Mucosa of gallbladder (tissue), 1 donor: ENCODE measurements at regions not wholly inside any gene's neighbourhood (a gene's known extent, or its start where the extent isn't known, plus 50 kb on each side); places are given as distances from the start of the nearest gene placed in this dataset.

Experiments
- DNase-seq: peaks from one replicate; pipeline ENCODE4 v3.0.0-alpha.2; 2020; ENCODE audit warnings: low spot score
- donor health status: DM: no; HTN: no; CAD: no.

GRCh38 chr2:107380912-107381311 is 445.8 kb upstream of the RGPD4 start:
- DNase-seq = no peak

GRCh38 chr2:107383691-107384090 is 443.0 kb upstream of the RGPD4 start:
- DNase-seq = no peak

- DNase-seq = no peak
These were observed 442.3 kb upstream of the RGPD4 start for GRCh38 chr2:107384422-107384821.

GRCh38 chr2:107385921-107386320 is 440.8 kb upstream of the RGPD4 start:
- DNase-seq = no peak

- DNase-seq = no peak
These were observed 434.4 kb upstream of the RGPD4 start for GRCh38 chr2:107392241-107392704.

- DNase-seq = no peak
These were observed 433.2 kb upstream of the RGPD4 start for GRCh38 chr2:107393516-107393915.

- no peak for DNase-seq
These were observed 428.0 kb upstream of the RGPD4 start for GRCh38 chr2:107398683-107399082.

GRCh38 chr2:107402330-107402729 is 424.4 kb upstream of the RGPD4 start:
- DNase-seq = no peak

GRCh38 chr2:107405261-107405660 is 421.4 kb upstream of the RGPD4 start:
- DNase-seq = no peak

GRCh38 chr2:107407017-107407416 is 419.7 kb upstream of the RGPD4 start:
- DNase-seq = no peak

GRCh38 chr2:107407974-107408373 is 418.7 kb upstream of the RGPD4 start:
- no peak for DNase-seq

- DNase-seq = no peak
These were observed 415.4 kb upstream of the RGPD4 start for GRCh38 chr2:107411267-107411666.

GRCh38 chr2:107412209-107412904 is 414.3 kb upstream of the RGPD4 start:
- no peak for DNase-seq

- DNase-seq = no peak
These were observed 413.7 kb upstream of the RGPD4 start for GRCh38 chr2:107412981-107413380.

GRCh38 chr2:107414376-107414775 is 412.3 kb upstream of the RGPD4 start:
- DNase-seq = no peak

- no peak for DNase-seq
These were observed 408.0 kb upstream of the RGPD4 start for GRCh38 chr2:107418708-107419107.

GRCh38 chr2:107419191-107419590 is 407.5 kb upstream of the RGPD4 start:
- DNase-seq = no peak

GRCh38 chr2:107428781-107429180 is 397.9 kb upstream of the RGPD4 start:
- DNase-seq = no peak

- DNase-seq = no peak
These were observed 396.7 kb upstream of the RGPD4 start for GRCh38 chr2:107430006-107430405.

GRCh38 chr2:107430596-107431266 is 396.0 kb upstream of the RGPD4 start:
- DNase-seq = no peak

GRCh38 chr2:107436281-107436680 is 390.4 kb upstream of the RGPD4 start:
- DNase-seq = no peak

GRCh38 chr2:107437265-107437664 is 389.4 kb upstream of the RGPD4 start:
- DNase-seq = no peak

GRCh38 chr2:107437807-107438206 is 388.9 kb upstream of the RGPD4 start:
- no peak for DNase-seq

- DNase-seq = no peak
These were observed 378.5 kb upstream of the RGPD4 start for GRCh38 chr2:107448160-107448559.
